Large intestine (tissue), 3 donors: ENCODE measurements at regions not wholly inside any gene's neighbourhood (a gene's known extent, or its start where the extent isn't known, plus 50 kb on each side); places are given as distances from the start of the nearest gene placed in this dataset.

Experiments used
- DNase-seq, 2 donors: peaks; one replicate each; pipeline versions ENCODE4 v3.0.0 to v3.0.0-alpha.2; 2013
- H3K27ac ChIP-seq: one replicate; pipeline ENCODE4 v1.5.1; 2013; ENCODE audit warnings: low read length
- H3K27me3 ChIP-seq: 2 replicates; pipeline ENCODE4 v1.6.1; 2013; ENCODE audit warnings: low read length; ENCODE audit not compliant: control insufficient read depth, insufficient read depth
- H3K36me3 ChIP-seq: 2 replicates; pipeline ENCODE4 v1.6.1; 2013; ENCODE audit warnings: low read length; ENCODE audit not compliant: control insufficient read depth, insufficient read depth
- H3K4me1 ChIP-seq: one replicate; pipeline ENCODE4 v1.6.1; 2013; ENCODE audit warnings: low read length; ENCODE audit not compliant: control insufficient read depth, insufficient read depth
- H3K4me3 ChIP-seq: one replicate; pipeline ENCODE4 v1.5.1; 2013; ENCODE audit warnings: low read length
- H3K9me3 ChIP-seq: one replicate; pipeline ENCODE4 v1.6.1; 2013; ENCODE audit warnings: mild to moderate bottlenecking, low read depth, low read length, moderate library complexity; ENCODE audit not compliant: control insufficient read depth
- WGBS: methylation state at CpG from one replicate; pipeline ENCODE4 v1.1.5; 2013; ENCODE audit warnings: low lambda C conversion rate; ENCODE audit not compliant: insufficient coverage; 5-methylcytosine and 5-hydroxymethylcytosine counted together

GRCh38 chr11:25938952-25939351 is 393.0 kb upstream of the ANO3 start:
- H3K4me1 ChIP-seq = no peaks in the 10 kb centered on the region
- H3K4me3 ChIP-seq = no peak overlapping the region
- no CpG with 5 or more reads among the region's 1 CpG for WGBS
- H3K27ac ChIP-seq = no peak overlapping the region
- H3K36me3 ChIP-seq = no peaks in the 10 kb centered on the region
- H3K27me3 ChIP-seq = no peaks in the 10 kb centered on the region
- no peak for DNase-seq
- no peaks in the 10 kb centered on the region for H3K9me3 ChIP-seq

GRCh38 chr11:25939691-25940090 is 392.2 kb upstream of the ANO3 start:
- no peaks in the 10 kb centered on the region for H3K4me1 ChIP-seq
- no peaks in the 10 kb centered on the region for H3K27me3 ChIP-seq
- no peak overlapping the region for H3K4me3 ChIP-seq
- no peaks in the 10 kb centered on the region for H3K36me3 ChIP-seq
- H3K9me3 ChIP-seq = no peaks in the 10 kb centered on the region
- no peak overlapping the region for H3K27ac ChIP-seq
- WGBS = no CpG with 5 or more reads among the region's 2 CpGs
- DNase-seq = no peak

DNA sequence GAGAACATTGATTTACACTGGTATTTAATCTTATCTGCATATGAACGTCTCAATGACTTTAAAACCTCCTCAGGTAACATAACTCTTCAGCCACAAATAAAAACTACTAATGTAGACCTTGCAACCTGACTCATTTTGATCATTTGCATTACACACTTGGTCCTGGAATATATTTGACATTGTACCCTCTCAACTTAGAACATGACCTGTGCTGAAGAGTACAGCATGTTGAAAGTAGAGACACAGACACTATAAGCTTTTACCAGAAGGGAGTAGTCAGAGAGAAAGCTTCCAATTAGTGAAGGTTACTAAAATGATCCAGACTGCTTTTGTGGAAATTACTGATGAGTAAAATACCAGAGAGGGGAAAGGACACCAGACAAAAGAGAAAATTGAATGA is 390.6 kb upstream of the ANO3 start:
- H3K9me3 ChIP-seq = no peaks in the 10 kb centered on the region
- DNase-seq = no peak
- no peaks in the 10 kb centered on the region for H3K27me3 ChIP-seq
- no CpG with 5 or more reads among the region's 1 CpG for WGBS
- no peak overlapping the region for H3K4me3 ChIP-seq
- H3K27ac ChIP-seq = no peak overlapping the region
- H3K4me1 ChIP-seq = no peaks in the 10 kb centered on the region
- H3K36me3 ChIP-seq = no peaks in the 10 kb centered on the region

DNA sequence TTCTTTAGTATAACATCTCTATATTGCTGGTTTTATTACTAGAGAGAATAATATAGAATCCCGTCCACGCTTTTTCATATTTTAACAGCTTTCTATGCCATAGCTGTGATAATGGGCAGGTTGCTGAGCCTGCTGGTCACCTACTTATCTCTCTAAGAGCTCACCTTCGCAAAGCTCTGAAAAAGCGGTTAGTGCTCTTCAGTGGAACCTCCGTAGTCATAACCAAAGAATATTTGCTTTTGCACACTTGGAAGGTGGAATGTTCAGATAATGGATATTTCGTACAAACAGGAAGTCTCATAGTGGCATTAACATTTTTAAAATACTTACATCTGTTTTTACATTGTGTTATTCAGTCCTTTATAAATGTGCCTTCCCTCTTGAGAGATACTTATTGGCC is 388.9 kb upstream of the ANO3 start:
- Histone ChIP-seq H3K27ac (no peak overlapping the region), H3K4me1 (no peaks in the 10 kb centered on the region), H3K36me3 (no peaks in the 10 kb centered on the region), H3K27me3 (no peaks in the 10 kb centered on the region), H3K9me3 (no peaks in the 10 kb centered on the region), H3K4me3 (no peak overlapping the region)
- WGBS = 80% methylated on average over 1 of the region's 6 CpGs
- DNase-seq = no peak

DNA sequence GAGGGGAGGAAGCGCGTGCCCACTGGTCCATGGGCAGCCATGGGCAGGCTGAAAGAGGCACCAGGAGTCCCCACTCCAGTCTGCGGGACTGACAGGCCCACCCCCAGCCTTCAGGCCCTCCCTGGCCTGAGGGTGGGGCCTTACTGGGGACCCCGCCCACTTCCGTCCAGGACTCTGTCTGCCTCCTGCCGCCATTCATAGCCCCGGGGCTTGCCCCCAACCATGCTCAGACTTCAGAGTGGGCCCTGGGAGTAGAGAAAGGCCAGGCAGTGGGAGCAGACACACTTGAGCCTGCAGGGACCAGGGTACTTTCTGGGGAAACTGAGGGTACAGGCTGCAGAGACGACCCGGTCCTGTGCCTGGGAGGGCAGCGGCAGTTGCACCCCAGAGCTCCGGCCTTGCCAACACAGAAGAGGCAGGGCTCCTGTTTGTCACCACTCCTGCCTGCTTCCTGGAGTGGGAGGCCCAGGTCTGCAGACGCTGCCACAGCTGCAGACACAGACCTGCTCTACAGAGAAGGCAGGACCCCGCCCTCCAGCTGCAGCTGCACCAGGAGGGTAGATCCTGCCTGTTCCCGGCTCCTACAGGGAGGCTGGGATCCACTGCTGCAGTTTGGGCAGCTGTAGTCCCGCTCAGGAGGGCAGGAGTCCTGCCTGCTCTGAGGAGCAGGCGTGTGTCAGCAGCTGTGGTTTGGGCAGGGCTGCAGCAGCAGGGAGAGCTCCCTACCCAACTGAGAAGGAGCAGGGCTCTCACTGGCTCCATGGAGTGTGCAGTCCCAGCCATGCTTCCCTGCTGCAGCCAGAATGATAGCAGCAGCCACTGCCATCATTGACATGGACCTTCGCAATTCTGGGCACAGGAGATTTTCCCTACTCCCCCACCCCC is 387.9 kb upstream of the ANO3 start:
- no peak overlapping the region for H3K4me3 ChIP-seq
- WGBS = no CpG with 5 or more reads among the region's 17 CpGs
- H3K9me3 ChIP-seq = no peaks in the 10 kb centered on the region
- H3K27me3 ChIP-seq = no peaks in the 10 kb centered on the region
- H3K4me1 ChIP-seq = no peaks in the 10 kb centered on the region
- H3K36me3 ChIP-seq = no peaks in the 10 kb centered on the region
- DNase-seq = no peak
- H3K27ac ChIP-seq = no peak overlapping the region

- Histone ChIP-seq H3K36me3 (no peaks in the 10 kb centered on the region), H3K27ac (no peak overlapping the region), H3K27me3 (no peaks in the 10 kb centered on the region), H3K4me3 (no peak overlapping the region), H3K9me3 (no peaks in the 10 kb centered on the region), H3K4me1 (no peaks in the 10 kb centered on the region)
- 60% methylated on average over 1 of the region's 2 CpGs for WGBS
- DNase-seq = no peak
Measured at GRCh38 chr11:25949918-25950317, 382.0 kb upstream of the ANO3 start.

GRCh38 chr11:25953006-25953405 is 378.9 kb upstream of the ANO3 start:
- Histone ChIP-seq H3K27me3 (no peaks in the 10 kb centered on the region), H3K36me3 (no peaks in the 10 kb centered on the region), H3K9me3 (no peaks in the 10 kb centered on the region), H3K4me3 (no peak overlapping the region), H3K27ac (no peak overlapping the region), H3K4me1 (no peaks in the 10 kb centered on the region)
- DNase-seq = no peak
- WGBS = 33% methylated on average over 1 of the region's 3 CpGs

DNA sequence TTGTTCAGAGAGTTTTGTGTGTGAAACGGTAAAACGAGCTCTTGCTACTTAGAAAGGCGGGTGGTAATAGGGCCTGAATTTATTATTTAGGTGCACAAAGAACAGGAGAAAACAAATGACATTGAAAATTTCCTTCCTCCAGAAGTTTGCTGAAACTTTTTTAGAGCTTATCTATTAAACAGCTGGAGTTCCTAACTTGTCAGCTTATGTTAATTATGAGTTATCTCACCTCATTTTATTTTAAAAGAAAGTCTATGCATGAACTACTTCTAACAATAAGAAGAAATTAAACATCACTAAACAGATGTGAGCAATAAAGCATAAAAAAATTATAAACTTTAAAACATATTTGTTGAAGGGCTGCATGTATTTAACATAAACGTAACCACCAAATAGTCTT is 373.9 kb upstream of the ANO3 start:
- DNase-seq = no peak
- Histone ChIP-seq H3K36me3 (no peaks in the 10 kb centered on the region), H3K9me3 (no peaks in the 10 kb centered on the region), H3K4me1 (no peaks in the 10 kb centered on the region), H3K27ac (no peak overlapping the region), H3K27me3 (no peaks in the 10 kb centered on the region), H3K4me3 (no peak overlapping the region)
- 83% methylated on average over 1 of the region's 4 CpGs for WGBS

- no peak overlapping the region for H3K4me3 ChIP-seq
- H3K9me3 ChIP-seq = no peaks in the 10 kb centered on the region
- no peaks in the 10 kb centered on the region for H3K27me3 ChIP-seq
- no CpG with 5 or more reads among the region's 4 CpGs for WGBS
- no peaks in the 10 kb centered on the region for H3K4me1 ChIP-seq
- DNase-seq = no peak
- H3K36me3 ChIP-seq = no peaks in the 10 kb centered on the region
- H3K27ac ChIP-seq = no peak overlapping the region
Measured at GRCh38 chr11:25961539-25961938, 370.4 kb upstream of the ANO3 start.

DNA sequence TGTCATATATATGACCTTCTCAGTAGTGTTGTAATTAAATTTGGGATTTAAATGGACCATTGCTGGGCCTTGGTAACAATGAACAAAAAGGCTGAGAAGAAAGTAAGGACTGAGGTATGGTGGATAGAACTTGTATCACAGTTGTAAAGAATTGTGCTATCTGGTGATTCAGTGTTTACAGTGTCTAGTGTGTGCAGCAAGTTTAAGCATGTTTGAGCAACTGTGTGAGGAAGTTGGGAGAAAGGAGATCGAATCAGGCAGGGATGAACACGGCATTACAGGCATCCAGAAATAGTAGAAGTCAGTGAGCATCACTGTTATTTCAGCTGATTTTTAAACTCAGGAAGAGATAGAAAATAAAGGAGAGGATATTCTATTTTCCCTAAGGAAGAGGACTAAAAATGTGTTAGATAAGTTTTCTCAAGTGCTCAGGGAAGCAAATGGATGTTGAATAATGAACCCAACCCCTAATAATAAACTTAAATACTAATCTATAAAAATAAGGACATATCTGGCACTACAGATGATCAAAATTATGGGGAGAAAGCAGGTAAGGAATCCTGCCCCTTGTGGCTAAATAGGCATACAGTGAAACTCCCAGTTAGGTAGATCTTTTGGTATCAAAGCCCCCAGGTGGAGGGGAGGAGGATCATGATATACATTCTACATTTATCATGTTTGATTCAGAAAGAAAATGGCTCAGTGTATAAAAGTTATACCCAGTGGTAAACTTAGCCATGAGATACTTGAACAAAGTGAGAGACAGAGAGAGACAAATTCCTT is 361.0 kb upstream of the ANO3 start:
- H3K27me3 ChIP-seq = no peaks in the 10 kb centered on the region
- no peak overlapping the region for H3K27ac ChIP-seq
- no peak for DNase-seq
- H3K36me3 ChIP-seq = no peaks in the 10 kb centered on the region
- H3K4me3 ChIP-seq = no peak overlapping the region
- H3K4me1 ChIP-seq = no peaks in the 10 kb centered on the region
- 76% methylated on average over 2 of the region's 2 CpGs for WGBS
- no peaks in the 10 kb centered on the region for H3K9me3 ChIP-seq
